ENCODE measurements at regions not wholly inside any gene's neighbourhood (a gene's known extent, or its start where the extent isn't known, plus 50 kb on each side); places are given as distances from the start of the nearest gene placed in this dataset.

GRCh38 chr1:240014051-240014450 lies 77.6 kb upstream of the FMN2 start:
- Histone ChIP-seq H3K27ac (ENCODE audit: extremely low read depth, low read depth, low read length) (no peak overlapping the region), H3K27me3 (ENCODE audit: control insufficient read depth in 2 of 2, insufficient read depth in 2 of 2, low read length in 2 of 2) (no peaks in the 10 kb centered on the region), H3K79me2 (ENCODE audit: control insufficient read depth, insufficient read depth, low read length) (no peaks in the 10 kb centered on the region), H2AFZ (ENCODE audit: low read depth, low read length) (no peak overlapping the region), H3K9ac (ENCODE audit: insufficient read depth in 1 of 2, low read depth in 2 of 2, low read length in 2 of 2) (no peak overlapping the region), H3K9me3 (replicated peaks; ENCODE audit: control insufficient read depth, insufficient read depth, low read depth, low read length) (peaks cover 5% of the 10 kb centered on the region; the same call in 1 of the 2 replicates), H3K4me3 (no peak overlapping the region), H3K4me2 (ENCODE audit: insufficient read depth, low read length) (no peak overlapping the region), H3K36me3 (ENCODE audit: control insufficient read depth, insufficient read depth, low read length) (no peaks in the 10 kb centered on the region), H4K20me1 (replicated peaks; ENCODE audit: control insufficient read depth, insufficient read depth, low read length) (no peaks in the 10 kb centered on the region), H3K4me1 (replicated peaks in 1 of 2; ENCODE audit: control insufficient read depth in 2 of 2, insufficient read depth in 2 of 2, low read length in 2 of 2) (no peaks in the 10 kb centered on the region), H3K9me1 (ENCODE audit: control insufficient read depth, insufficient read depth, low read length) (no peaks in the 10 kb centered on the region)
- no TSS peak for BruUV-seq (replicated peaks)
- POLR2A ChIA-PET, result no interaction called here
- DNase-seq (ENCODE audit: extremely low read depth in 1 of 4, low spot score in 3 of 4) (no peak), FAIRE-seq (no peak), ATAC-seq (no peak)
- TF ChIP-seq SUPT5H (IDR thresholded peaks at IDR 0.05) (no peak), PCBP1 (IDR thresholded peaks at IDR 0.05; ENCODE audit: low read depth, low read length, poor library complexity, severe bottlenecking) (no peak), ZNF444 (CRISPR knock-in tag; IDR thresholded peaks at IDR 0.05) (no peak), ZEB2 (IDR thresholded peaks at IDR 0.05) (no peak), KAT8 (IDR thresholded peaks at IDR 0.05; ENCODE audit: low read depth) (no peak), MLLT1 (IDR thresholded peaks at IDR 0.05) (no peak), ZNF3 (CRISPR knock-in tag; IDR thresholded peaks at IDR 0.05) (no peak), TRIM28 (IDR thresholded peaks at IDR 0.05) (no peak), TBL1XR1 (IDR thresholded peaks at IDR 0.05; ENCODE audit: low read length in 2 of 2) (no peak), ZKSCAN8 (CRISPR knock-in tag; IDR thresholded peaks at IDR 0.05) (no peak), ZZZ3 (IDR thresholded peaks at IDR 0.05) (no peak), HBP1 (CRISPR knock-in tag; IDR thresholded peaks at IDR 0.05) (no peak), SRF (CRISPR knock-in tag; IDR thresholded peaks at IDR 0.05) (no peak), ZNF592 (IDR thresholded peaks at IDR 0.05) (no peak), HNRNPK (IDR thresholded peaks at IDR 0.05; ENCODE audit: low read depth, low read length, poor library complexity, severe bottlenecking) (no peak), RCOR1 (IDR thresholded peaks at IDR 0.05; ENCODE audit: borderline replicate concordance in 1 of 2, low read depth in 2 of 2, low read length in 2 of 2) (no peak), PTTG1 (tag; IDR thresholded peaks at IDR 0.05; ENCODE audit: low read depth) (no peak), TEAD1 (CRISPR knock-in tag; IDR thresholded peaks at IDR 0.05) (no peak), NCOR1 (IDR thresholded peaks at IDR 0.05) (no peak)
- in situ Hi-C loops (cut with MboI), result no loop called here
- WGBS (ENCODE audit: insufficient coverage, low coverage, missing lambda C conversion rate), result 1% methylated on average over 5 of the region's 5 CpGs
- intact Hi-C loops (cut with micrococcal nuclease), result no loop called here
- CTCF ChIA-PET (ENCODE audit: low intra/inter-chr PET ratio), result no interaction called here

Measured in K562 (cell line).